ENCODE measurements at regions not wholly inside any gene's neighbourhood (a gene's known extent, or its start where the extent isn't known, plus 50 kb on each side); places are given as distances from the start of the nearest gene placed in this dataset.

DNA sequence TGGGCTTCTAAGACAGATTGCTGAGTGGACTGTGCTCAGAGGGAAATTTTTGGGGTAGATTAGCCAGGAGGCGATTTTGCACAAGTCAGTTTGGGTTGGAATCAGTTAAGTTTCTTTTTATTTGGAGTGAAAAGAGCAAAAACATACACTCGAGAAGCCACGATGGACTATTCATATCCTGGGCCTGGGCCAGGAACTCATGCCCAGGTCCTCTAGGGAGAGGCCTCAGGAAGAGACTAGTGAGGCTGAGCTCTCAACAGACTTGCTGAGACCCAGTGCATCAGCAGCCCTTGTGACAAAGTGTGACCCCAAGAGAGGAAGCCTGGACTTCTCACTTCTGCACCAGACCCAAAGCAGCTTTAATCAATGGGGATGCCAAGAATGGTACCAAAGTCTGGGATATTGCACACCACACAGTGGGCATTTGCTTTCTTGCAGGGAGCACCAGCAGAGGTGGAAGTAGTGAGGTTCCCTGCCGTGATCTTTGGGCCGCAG is 61.6 kb upstream of the MAFB start:
- TF ChIP-seq POLR2A (IDR thresholded peaks at IDR 0.05; ENCODE audit: low read depth, low read length) (no peak), EZH2 (IDR thresholded peaks at IDR 0.05; ENCODE audit: borderline replicate concordance, low read depth, low read length, severe bottlenecking) (no peak)
